ENCODE measurements at regions not wholly inside any gene's neighbourhood (a gene's known extent, or its start where the extent isn't known, plus 50 kb on each side); places are given as distances from the start of the nearest gene placed in this dataset.

DNA sequence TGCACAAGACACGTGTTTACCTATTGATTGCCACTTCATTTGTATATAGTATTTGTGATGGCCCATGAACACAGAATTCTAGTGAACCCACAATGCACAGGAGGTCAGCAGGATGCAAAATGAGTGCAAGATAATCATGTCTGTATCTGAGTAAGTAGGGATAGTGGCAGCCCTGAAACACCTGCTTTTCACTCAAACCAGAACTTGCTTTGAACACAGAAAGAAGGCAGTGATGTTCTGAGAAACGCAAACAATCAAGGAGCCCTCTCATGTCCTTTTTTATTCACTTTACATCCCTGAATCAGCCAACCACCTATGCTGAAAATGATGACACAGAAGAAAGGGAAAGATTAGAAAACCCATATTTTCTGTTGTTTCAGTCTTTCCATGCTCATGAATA lies 170.4 kb upstream of the AVPR1A start:
- TF ChIP-seq, protein P1, sequence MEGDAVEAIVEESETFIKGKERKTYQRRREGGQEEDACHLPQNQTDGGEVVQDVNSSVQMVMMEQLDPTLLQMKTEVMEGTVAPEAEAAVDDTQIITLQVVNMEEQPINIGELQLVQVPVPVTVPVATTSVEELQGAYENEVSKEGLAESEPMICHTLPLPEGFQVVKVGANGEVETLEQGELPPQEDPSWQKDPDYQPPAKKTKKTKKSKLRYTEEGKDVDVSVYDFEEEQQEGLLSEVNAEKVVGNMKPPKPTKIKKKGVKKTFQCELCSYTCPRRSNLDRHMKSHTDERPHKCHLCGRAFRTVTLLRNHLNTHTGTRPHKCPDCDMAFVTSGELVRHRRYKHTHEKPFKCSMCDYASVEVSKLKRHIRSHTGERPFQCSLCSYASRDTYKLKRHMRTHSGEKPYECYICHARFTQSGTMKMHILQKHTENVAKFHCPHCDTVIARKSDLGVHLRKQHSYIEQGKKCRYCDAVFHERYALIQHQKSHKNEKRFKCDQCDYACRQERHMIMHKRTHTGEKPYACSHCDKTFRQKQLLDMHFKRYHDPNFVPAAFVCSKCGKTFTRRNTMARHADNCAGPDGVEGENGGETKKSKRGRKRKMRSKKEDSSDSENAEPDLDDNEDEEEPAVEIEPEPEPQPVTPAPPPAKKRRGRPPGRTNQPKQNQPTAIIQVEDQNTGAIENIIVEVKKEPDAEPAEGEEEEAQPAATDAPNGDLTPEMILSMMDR (conservative IDR thresholded peaks at IDR 0.05; ENCODE audit: low read depth, low read length), result no peak
- no peak for DNase-seq (ENCODE audit: low read depth)
- no peak overlapping the region for H3K4me3 ChIP-seq (ENCODE audit: low read depth, low read length)

DNA sequence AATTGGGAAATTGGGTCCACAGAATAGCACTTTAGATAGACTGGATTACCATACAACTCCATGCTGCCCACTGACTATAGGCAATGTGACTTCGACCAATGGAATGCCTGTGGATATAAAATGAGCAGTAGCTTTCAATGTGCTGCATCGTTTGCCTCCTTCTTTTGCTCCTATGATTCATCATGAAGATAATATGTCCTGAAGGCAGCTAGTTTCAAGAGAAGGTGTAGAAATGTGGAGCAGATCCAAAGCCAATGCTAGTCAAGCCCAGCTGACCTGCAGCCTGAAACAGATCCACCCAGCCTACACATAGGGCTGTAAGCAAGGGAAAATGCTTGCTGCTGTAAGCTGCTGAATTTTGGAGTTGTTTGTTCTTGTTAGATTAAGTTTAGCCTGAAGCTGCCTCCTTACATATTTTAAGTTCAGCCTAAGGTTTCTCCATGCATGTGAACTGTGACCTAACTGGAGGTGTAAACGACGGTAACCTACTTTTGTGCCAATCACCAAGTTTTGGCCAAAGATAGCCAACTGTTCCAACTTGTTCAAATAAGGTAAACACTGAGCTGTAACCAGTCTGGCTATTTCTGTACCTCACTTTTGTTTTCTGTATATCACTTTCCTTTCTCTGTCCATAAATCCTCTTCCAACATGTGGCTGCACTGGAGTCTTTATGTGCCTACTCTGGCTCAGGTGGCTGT lies 169.1 kb upstream of the AVPR1A start:
- TF ChIP-seq, protein P1 (conservative IDR thresholded peaks at IDR 0.05; ENCODE audit: low read depth, low read length), result no peak
- no peak for DNase-seq (ENCODE audit: low read depth)
- H3K4me3 ChIP-seq (ENCODE audit: low read depth, low read length), result no peak overlapping the region

DNA sequence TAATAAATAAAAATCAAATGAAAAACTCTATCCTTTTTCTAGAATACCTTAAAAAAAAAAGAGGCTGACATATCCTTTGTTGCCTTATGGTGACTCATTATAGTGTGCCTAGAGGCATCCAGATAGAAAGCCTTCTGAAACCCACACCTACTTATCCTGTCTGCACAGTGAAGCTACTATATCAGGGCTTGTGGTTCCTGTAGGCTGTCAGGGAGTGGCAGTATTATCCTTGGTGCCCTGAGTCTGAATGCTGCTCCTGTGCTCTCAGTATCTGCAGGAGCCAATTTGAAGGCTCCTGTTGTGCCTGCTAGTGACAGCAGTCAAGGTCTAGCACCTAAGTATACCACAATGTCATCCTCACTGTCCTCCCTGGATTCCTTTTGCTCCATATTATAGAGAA lies 168.4 kb upstream of the AVPR1A start:
- no peak for DNase-seq (ENCODE audit: low read depth)
- TF ChIP-seq, protein P1 (conservative IDR thresholded peaks at IDR 0.05; ENCODE audit: low read depth, low read length), result peak; percentile 46
- H3K4me3 ChIP-seq (ENCODE audit: low read depth, low read length), result no peak overlapping the region

DNA sequence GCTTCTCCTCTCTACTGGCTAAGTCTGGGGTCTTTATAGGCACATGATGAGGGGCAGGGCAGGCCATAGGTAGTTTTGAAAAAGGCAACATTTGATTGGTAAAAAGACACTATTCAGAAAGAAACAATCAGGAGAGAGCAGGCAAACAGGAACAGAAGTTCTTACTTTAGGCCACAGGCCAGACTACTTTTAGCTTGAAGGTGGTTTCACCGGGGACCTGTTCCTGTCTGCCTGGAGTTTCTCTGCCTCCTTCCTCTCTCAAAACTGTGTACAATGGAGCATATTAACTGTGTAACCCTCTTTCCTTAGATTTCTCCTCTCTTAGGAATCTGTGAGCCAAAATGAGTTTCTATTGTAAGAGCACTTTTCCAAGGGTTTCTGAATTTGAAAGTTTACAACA lies 167.9 kb upstream of the AVPR1A start:
- H3K4me3 ChIP-seq (ENCODE audit: low read depth, low read length), result no peak overlapping the region
- DNase-seq (ENCODE audit: low read depth), result no peak
- TF ChIP-seq, protein P1 (conservative IDR thresholded peaks at IDR 0.05; ENCODE audit: low read depth, low read length), result no peak

DNA sequence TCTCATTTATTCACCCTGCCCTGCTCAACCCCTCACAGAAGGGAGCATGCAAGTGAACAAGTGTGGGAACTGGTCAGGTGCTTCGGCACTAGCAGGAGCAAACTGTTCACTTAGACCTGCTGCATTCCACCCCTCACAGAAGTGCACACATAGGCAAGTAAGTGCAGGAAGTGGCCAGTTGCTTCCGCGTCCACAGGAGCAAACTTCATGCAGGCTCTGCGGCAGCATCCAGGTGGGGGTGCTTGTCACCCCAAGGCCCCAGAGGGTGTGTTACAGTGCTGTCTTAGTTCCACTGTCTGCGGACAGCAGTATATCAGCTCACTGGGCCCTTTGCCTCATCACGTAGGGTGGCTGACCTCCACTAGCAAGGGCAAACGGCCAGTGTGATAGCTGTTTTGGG lies 167.3 kb upstream of the AVPR1A start:
- no peak overlapping the region for H3K4me3 ChIP-seq (ENCODE audit: low read depth, low read length)
- DNase-seq (ENCODE audit: low read depth), result no peak
- TF ChIP-seq, protein P1 (conservative IDR thresholded peaks at IDR 0.05; ENCODE audit: low read depth, low read length), result no peak

DNA sequence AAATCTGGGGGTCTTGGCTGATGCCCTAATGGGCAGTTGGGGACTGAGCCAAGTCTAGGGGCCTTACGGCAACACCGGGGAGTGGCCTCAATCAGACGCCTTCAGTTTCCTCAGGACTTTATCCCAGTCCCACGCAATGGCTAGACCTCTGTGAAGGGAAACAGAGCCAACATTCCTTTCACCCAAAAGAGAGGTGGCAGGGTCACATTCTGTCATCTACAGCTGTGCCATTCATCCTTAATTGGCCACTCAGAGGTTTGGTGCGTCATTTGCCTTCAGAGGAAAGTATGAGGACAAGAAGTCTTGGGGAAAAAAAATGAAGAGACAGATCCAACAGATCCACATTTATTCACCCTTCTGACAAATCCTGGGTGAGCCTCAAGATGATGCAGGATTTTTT lies 166.9 kb upstream of the AVPR1A start:
- DNase-seq (ENCODE audit: low read depth), result no peak
- TF ChIP-seq, protein P1 (conservative IDR thresholded peaks at IDR 0.05; ENCODE audit: low read depth, low read length), result no peak
- no peak overlapping the region for H3K4me3 ChIP-seq (ENCODE audit: low read depth, low read length)

DNA sequence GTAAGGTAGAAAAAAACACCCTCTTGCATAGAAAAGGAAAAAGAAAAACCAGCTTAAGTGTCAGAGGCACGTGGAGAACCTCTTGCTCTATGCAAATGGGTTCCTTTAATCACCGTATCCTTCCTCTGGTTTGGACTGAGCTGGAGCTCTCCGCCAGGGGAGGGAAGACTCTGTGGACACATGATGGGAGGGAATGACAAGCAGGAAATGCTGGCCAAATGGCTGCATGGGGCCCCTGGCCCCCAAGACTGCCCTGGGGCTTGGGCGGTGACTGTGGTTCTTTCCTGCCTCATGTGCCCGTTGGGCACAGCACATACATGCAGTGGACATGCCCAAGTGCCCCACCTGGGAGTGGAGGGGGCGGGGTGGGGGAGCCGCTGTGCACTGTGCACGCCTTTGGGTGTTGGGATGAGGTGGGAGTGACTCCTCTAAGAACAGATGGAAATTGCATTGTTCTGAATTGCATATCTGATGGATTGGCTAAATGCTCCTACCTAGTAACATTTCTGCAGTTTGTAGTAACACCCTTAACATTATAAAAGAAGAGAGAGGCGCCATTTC lies 166.4 kb upstream of the AVPR1A start:
- H3K4me3 ChIP-seq (ENCODE audit: low read depth, low read length), result no peak overlapping the region
- no peak for DNase-seq (ENCODE audit: low read depth)
- TF ChIP-seq, protein P1 (conservative IDR thresholded peaks at IDR 0.05; ENCODE audit: low read depth, low read length), result no peak

Measured in epithelial cell of proximal tubule (primary cell).